AG04450 (cell line): ENCODE measurements at regions not wholly inside any gene's neighbourhood (a gene's known extent, or its start where the extent isn't known, plus 50 kb on each side); places are given as distances from the start of the nearest gene placed in this dataset.
"Not testable (repeated sequence)": the region's sequence is repeated elsewhere in the genome, so short reads cannot be mapped to it uniquely, and the experiment has no call there.

Experiments used
- CTCF ChIA-PET: fragments of 300-600, 350-600 bp; formaldehyde crosslinking; extraction: SDS; loops from one replicate; lab custom pipeline; 2022; ENCODE audit warnings: antibody characterized with exemption, inconsistent platforms; lab: Charles Lee
- POLR2A ChIA-PET: fragments of 350-600 bp; formaldehyde crosslinking; extraction: SDS; loops from one replicate; lab custom pipeline; 2021; ENCODE audit warnings: antibody characterized with exemption, inconsistent platforms; lab: Yijun Ruan, JAX
- DNase-seq: peaks from one replicate; pipeline ENCODE4 v3.0.0-alpha.2; 2011; ENCODE audit warnings: low read depth, low spot score
- H3K27ac ChIP-seq: one replicate; pipeline ENCODE4 v1.5.1; 2012; ENCODE audit warnings: low read depth, low read length, control low read depth
- H3K27me3 ChIP-seq: one replicate; pipeline ENCODE4 v1.6.0; 2012; ENCODE audit warnings: low read length; ENCODE audit not compliant: control insufficient read depth, insufficient read depth
- H3K4me3 ChIP-seq: 2 replicates; pipeline ENCODE4 v1.5.1; 2011; ENCODE audit warnings: mild to moderate bottlenecking, low read depth, low read length, control low read depth
- H3K9me3 ChIP-seq: 2 replicates; pipeline ENCODE4 v1.5.1; 2012; ENCODE audit warnings: low read length; ENCODE audit not compliant: control insufficient read depth, insufficient read depth
- TF ChIP-seq, protein P1 (sequence below): IDR thresholded peaks from 2 replicates; pipeline ENCODE4 v1.5.1; 2011; ENCODE audit warnings: low read depth, low read length, control low read depth, inconsistent platforms

GRCh38 chr18:53850902-53851301, 373.6 kb downstream of the MBD2 start:
- ChIA-PET CTCF (no interaction called here), POLR2A (no interaction called here)
- Histone ChIP-seq H3K27ac (no peak overlapping the region), H3K4me3 (no peak overlapping the region), H3K9me3 (no peaks in the 10 kb centered on the region; the same call in 1 of the 2 replicates), H3K27me3 (no peaks in the 10 kb centered on the region)
- TF ChIP-seq, protein P1, sequence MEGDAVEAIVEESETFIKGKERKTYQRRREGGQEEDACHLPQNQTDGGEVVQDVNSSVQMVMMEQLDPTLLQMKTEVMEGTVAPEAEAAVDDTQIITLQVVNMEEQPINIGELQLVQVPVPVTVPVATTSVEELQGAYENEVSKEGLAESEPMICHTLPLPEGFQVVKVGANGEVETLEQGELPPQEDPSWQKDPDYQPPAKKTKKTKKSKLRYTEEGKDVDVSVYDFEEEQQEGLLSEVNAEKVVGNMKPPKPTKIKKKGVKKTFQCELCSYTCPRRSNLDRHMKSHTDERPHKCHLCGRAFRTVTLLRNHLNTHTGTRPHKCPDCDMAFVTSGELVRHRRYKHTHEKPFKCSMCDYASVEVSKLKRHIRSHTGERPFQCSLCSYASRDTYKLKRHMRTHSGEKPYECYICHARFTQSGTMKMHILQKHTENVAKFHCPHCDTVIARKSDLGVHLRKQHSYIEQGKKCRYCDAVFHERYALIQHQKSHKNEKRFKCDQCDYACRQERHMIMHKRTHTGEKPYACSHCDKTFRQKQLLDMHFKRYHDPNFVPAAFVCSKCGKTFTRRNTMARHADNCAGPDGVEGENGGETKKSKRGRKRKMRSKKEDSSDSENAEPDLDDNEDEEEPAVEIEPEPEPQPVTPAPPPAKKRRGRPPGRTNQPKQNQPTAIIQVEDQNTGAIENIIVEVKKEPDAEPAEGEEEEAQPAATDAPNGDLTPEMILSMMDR, result no peak
- DNase-seq, result no peak

DNA sequence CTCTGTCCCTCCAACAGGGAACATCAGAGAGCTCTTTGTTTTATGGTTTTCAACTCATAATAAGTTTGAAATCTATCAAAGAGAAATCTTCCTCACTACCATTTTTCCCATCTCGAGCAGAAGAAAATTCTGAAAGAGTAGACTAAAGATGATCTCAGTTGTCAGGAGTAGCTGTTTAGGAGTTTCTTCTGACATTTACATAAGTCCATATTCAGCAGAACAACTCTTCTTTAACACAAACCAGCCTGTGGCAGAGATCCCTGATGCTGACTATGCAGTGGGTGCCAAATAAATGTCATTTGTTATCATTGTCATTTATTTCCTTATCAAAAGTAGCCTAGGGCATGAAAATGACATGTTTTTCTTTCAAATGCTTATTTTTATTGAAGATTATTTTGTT, 380.7 kb downstream of the MBD2 start:
- POLR2A ChIA-PET, result no interaction called here
- Histone ChIP-seq H3K27me3 (no peaks in the 10 kb centered on the region), H3K27ac (no peak overlapping the region), H3K4me3 (no peak overlapping the region), H3K9me3 (peaks cover 5% of the 10 kb centered on the region)
- CTCF ChIA-PET, result interaction anchor here (0.6 kb wide), 1 partner anchor 160 kb away, joined by 3 read pairs; no protein-coding TSS in a partner anchor
- TF ChIP-seq, protein P1, result no peak
- DNase-seq, result no peak

DNA sequence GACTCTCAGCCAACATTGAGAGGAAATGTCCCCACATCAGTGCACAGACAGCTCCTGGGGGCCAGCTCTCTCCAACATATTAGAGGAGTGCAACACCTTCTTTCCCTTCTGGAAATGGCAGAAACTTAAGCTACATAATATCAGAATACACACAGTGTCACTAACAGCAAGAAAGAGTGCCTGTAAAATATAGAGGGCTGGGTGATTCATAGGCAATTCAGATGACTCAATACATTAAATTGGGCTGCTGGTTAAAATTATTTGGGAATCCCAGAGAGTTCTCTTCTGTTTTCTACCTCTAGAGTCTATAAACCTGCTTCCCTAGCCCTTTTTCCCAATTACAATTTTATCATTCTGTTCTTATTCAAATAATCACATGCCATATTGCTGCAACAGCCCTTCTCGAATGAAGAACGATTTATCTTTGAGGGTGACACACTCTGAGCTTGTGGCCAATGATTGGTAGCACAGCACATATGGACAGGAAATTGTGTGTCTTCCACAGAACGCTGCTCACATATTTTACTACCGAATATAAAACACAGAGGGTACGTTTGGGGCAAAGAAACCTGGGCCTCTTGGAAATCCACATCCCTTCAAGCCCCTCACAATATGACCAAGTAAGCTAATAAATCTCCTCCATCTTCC, 381.2 kb downstream of the MBD2 start:
- H3K27ac ChIP-seq, result no peak overlapping the region
- TF ChIP-seq, protein P1, result no peak
- no peaks in the 10 kb centered on the region for H3K27me3 ChIP-seq
- H3K4me3 ChIP-seq, result no peak overlapping the region
- ChIA-PET CTCF (interaction anchor here (0.6 kb wide), 1 partner anchor 160 kb away, joined by 3 read pairs; no protein-coding TSS in a partner anchor), POLR2A (no interaction called here)
- H3K9me3 ChIP-seq, result peaks cover 5% of the 10 kb centered on the region
- DNase-seq, result no peak

DNA sequence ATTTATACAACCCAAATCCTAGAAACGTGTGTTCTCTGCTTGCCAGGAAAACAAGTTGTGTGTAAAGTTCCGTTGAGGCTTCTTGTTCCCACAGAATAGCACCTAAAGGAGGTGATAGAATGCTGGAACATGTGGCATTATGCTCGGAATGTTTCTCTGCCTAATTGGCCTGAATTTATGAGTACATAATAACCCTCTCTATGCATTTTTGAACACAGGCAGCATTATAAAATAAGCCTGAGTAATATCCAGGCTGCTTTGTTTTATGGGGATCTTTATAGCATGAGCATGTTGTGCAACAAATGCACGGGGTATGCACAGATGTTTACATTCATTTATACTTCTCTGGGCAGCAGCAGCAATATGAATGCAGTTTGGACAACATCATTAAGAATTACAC, 385.7 kb downstream of the MBD2 start:
- no peaks in the 10 kb centered on the region for H3K27me3 ChIP-seq
- POLR2A ChIA-PET, result no interaction called here
- no peak for DNase-seq
- H3K4me3 ChIP-seq, result no peak overlapping the region
- H3K27ac ChIP-seq, result no peak overlapping the region
- peaks cover 20% of the 10 kb centered on the region for H3K9me3 ChIP-seq
- CTCF ChIA-PET, result no interaction called here
- TF ChIP-seq, protein P1, result no peak

GRCh38 chr18:53821141-53821540, 403.3 kb downstream of the MBD2 start:
- POLR2A ChIA-PET, DNase-seq, H3K27me3 ChIP-seq, CTCF ChIA-PET, H3K4me3 ChIP-seq, H3K27ac ChIP-seq: not testable (repeated sequence)
- peaks cover 17% of the 10 kb centered on the region for H3K9me3 ChIP-seq
